Keratinocyte (primary cell): ENCODE measurements at regions not wholly inside any gene's neighbourhood (a gene's known extent, or its start where the extent isn't known, plus 50 kb on each side); places are given as distances from the start of the nearest gene placed in this dataset.

Experiments used
- CTCF ChIP-seq, 3 experiments: IDR thresholded peaks in 1 of 3; conservative IDR thresholded peaks in 1 of 3; optimal IDR thresholded peaks in 1 of 3; 2 replicates in 2 of 3; 3 replicates in 1 of 3; pipeline versions ENCODE3 to v1.5.1; 2011; ENCODE audit warnings: low read length in 3 of 3, mild to moderate bottlenecking in 3 of 3, moderate library complexity in 2 of 3, control low read depth in 1 of 3, inconsistent platforms in 1 of 3; ENCODE audit not compliant: insufficient read depth in 2 of 3; ENCODE audit errors: extremely low read depth in 1 of 3
- EZH2 ChIP-seq: IDR thresholded peaks from one replicate; pipeline ENCODE4 v1.6.1; 2012; ENCODE audit warnings: inconsistent platforms, mild to moderate bottlenecking, low read length, moderate library complexity

GRCh38 chr4:3355266-3355748 lies 62.5 kb downstream of the RGS12 start:
- TF ChIP-seq CTCF (optimal IDR thresholded peaks at IDR 0.05 in 1 of 3, IDR thresholded peaks at IDR 0.05 in 1 of 3, conservative IDR thresholded peaks at IDR 0.05 in 1 of 3; ENCODE audit: extremely low read depth in 1 of 3, insufficient read depth in 2 of 3, low read length in 3 of 3): no peak
- no peak for TF ChIP-seq EZH2
